SK-N-MC (cell line): ENCODE measurements at regions not wholly inside any gene's neighbourhood (a gene's known extent, or its start where the extent isn't known, plus 50 kb on each side); places are given as distances from the start of the nearest gene placed in this dataset.

Source experiments
- DNase-seq: peaks from one replicate; pipeline ENCODE4 v3.0.0-alpha.2; 2011; ENCODE audit warnings: low read depth, low spot score
- H3K27ac ChIP-seq: fragments of 200-600 bp; sonication (generic); 2 replicates; pipeline ENCODE4 v1.5.1; 2016; ENCODE audit warnings: mixed run types
- H3K36me3 ChIP-seq: fragments of 200-600 bp; sonication (generic); 2 replicates; pipeline ENCODE4 v1.6.1; 2017; ENCODE audit warnings: antibody characterized with exemption, low read length, mixed read lengths; ENCODE audit not compliant: insufficient read depth
- H3K4me3 ChIP-seq: fragments of 200-600 bp; sonication (generic); 2 replicates; pipeline ENCODE4 v1.5.1; 2016
- H3K9ac ChIP-seq: fragments of 200-600 bp; sonication (generic); 2 replicates; pipeline ENCODE4 v1.8.0; 2017; ENCODE audit warnings: mixed run types, mixed read lengths; ENCODE audit not compliant: insufficient read length
- H3K9me3 ChIP-seq: fragments of 200-600 bp; sonication (generic); 2 replicates; pipeline ENCODE4 v1.6.1; 2017; ENCODE audit warnings: low read depth, mild to moderate bottlenecking, antibody characterized with exemption, low read length, moderate library complexity, mixed read lengths
- EZH2 ChIP-seq: fragments of 200-600 bp; sonication (generic); IDR thresholded peaks from one replicate; pipeline ENCODE4 v1.6.1; 2017; ENCODE audit warnings: antibody characterized with exemption
- FOXP2 ChIP-seq: optimal IDR thresholded peaks from 2 replicates; pipeline ENCODE3; 2011; ENCODE audit warnings: mild to moderate bottlenecking, moderate library complexity; ENCODE audit not compliant: insufficient read depth; ENCODE audit errors: extremely low read length, control extremely low read depth
- POLR2AphosphoS5 ChIP-seq: IDR thresholded peaks from 2 replicates; pipeline ENCODE4 v1.6.1; 2012; ENCODE audit warnings: mild to moderate bottlenecking, low read depth, low read length, borderline replicate concordance

GRCh38 chr5:2903451-2904395 is 152.2 kb upstream of the IRX2 start:
- no peak for DNase-seq
- Histone ChIP-seq H3K9me3 (no peaks in the 10 kb centered on the region), H3K36me3 (no peaks in the 10 kb centered on the region), H3K27ac (no peak overlapping the region), H3K9ac (no peak overlapping the region), H3K4me3 (no peak overlapping the region)
- no peak for TF ChIP-seq EZH2
- TF ChIP-seq FOXP2 = no peak
- no peak for TF ChIP-seq POLR2AphosphoS5

- no peak for DNase-seq
- no peaks in the 10 kb centered on the region for H3K36me3 ChIP-seq
- no peak overlapping the region for H3K9ac ChIP-seq
- TF ChIP-seq EZH2 = no peak
- TF ChIP-seq FOXP2 = no peak
- no peak for TF ChIP-seq POLR2AphosphoS5
- H3K9me3 ChIP-seq = no peaks in the 10 kb centered on the region
- H3K27ac ChIP-seq = no peak overlapping the region
- H3K4me3 ChIP-seq = no peak overlapping the region
Observed at GRCh38 chr5:2902742-2903297, 151.3 kb upstream of the IRX2 start.

- no peaks in the 10 kb centered on the region for H3K36me3 ChIP-seq
- no peak overlapping the region for H3K27ac ChIP-seq
- no peak overlapping the region for H3K4me3 ChIP-seq
- no peak for TF ChIP-seq FOXP2
- no peak for TF ChIP-seq EZH2
- no peak for TF ChIP-seq POLR2AphosphoS5
- no peak overlapping the region for H3K9ac ChIP-seq
- H3K9me3 ChIP-seq = no peaks in the 10 kb centered on the region
- DNase-seq = no peak
Observed at GRCh38 chr5:2902186-2902585, 150.7 kb upstream of the IRX2 start.

GRCh38 chr5:2901511-2901910 is 150.0 kb upstream of the IRX2 start:
- Histone ChIP-seq H3K9me3 (no peaks in the 10 kb centered on the region), H3K4me3 (no peak overlapping the region)
- TF ChIP-seq FOXP2 (no peak), EZH2 (no peak), POLR2AphosphoS5 (no peak)

GRCh38 chr5:2901096-2901495 is 149.6 kb upstream of the IRX2 start:
- TF ChIP-seq FOXP2 (no peak), EZH2 (no peak), POLR2AphosphoS5 (no peak)
- H3K9me3 ChIP-seq = no peaks in the 10 kb centered on the region
- no peak for DNase-seq
- no peak overlapping the region for H3K27ac ChIP-seq
- no peaks in the 10 kb centered on the region for H3K36me3 ChIP-seq
- no peak overlapping the region for H3K9ac ChIP-seq
- H3K4me3 ChIP-seq = no peak overlapping the region

More at GRCh38 chr5:2901511-2901910, 150.0 kb upstream of the IRX2 start:
- H3K9ac ChIP-seq = no peak overlapping the region
- no peaks in the 10 kb centered on the region for H3K36me3 ChIP-seq
- DNase-seq = no peak
- H3K27ac ChIP-seq = no peak overlapping the region

GRCh38 chr5:2900360-2900759 is 148.9 kb upstream of the IRX2 start:
- H3K27ac ChIP-seq = no peak overlapping the region
- H3K9me3 ChIP-seq = no peaks in the 10 kb centered on the region
- H3K9ac ChIP-seq = no peak overlapping the region
- no peak overlapping the region for H3K4me3 ChIP-seq
- no peak for DNase-seq
- no peaks in the 10 kb centered on the region for H3K36me3 ChIP-seq
- TF ChIP-seq EZH2 (no peak), FOXP2 (no peak), POLR2AphosphoS5 (no peak)

GRCh38 chr5:2899311-2899710 is 147.8 kb upstream of the IRX2 start:
- Histone ChIP-seq H3K9ac (no peak overlapping the region), H3K36me3 (no peaks in the 10 kb centered on the region), H3K9me3 (no peaks in the 10 kb centered on the region), H3K4me3 (no peak overlapping the region), H3K27ac (no peak overlapping the region)
- no peak for TF ChIP-seq EZH2
- no peak for TF ChIP-seq FOXP2
- no peak for TF ChIP-seq POLR2AphosphoS5
- DNase-seq = no peak

- no peak for DNase-seq
- Histone ChIP-seq H3K9me3 (no peaks in the 10 kb centered on the region), H3K27ac (no peak overlapping the region), H3K9ac (no peak overlapping the region), H3K4me3 (no peak overlapping the region), H3K36me3 (no peaks in the 10 kb centered on the region)
- TF ChIP-seq FOXP2 (no peak), EZH2 (no peak), POLR2AphosphoS5 (no peak)
Observed at GRCh38 chr5:2898661-2899060, 147.2 kb upstream of the IRX2 start.
